CD4-positive, alpha-beta T cell treated with Interleukin-21 for 1 hour (primary cell): ENCODE measurements at regions not wholly inside any gene's neighbourhood (a gene's known extent, or its start where the extent isn't known, plus 50 kb on each side); places are given as distances from the start of the nearest gene placed in this dataset.

Source experiments
- DNase-seq: peaks from one replicate; pipeline ENCODE4 v3.0.0-alpha.2; 2020

GRCh38 chr2:7994397-7994951, 687.4 kb upstream of the ID2 start:
- DNase-seq: no peak

GRCh38 chr2:7997279-7997678, 684.6 kb upstream of the ID2 start:
- DNase-seq: no peak

DNA sequence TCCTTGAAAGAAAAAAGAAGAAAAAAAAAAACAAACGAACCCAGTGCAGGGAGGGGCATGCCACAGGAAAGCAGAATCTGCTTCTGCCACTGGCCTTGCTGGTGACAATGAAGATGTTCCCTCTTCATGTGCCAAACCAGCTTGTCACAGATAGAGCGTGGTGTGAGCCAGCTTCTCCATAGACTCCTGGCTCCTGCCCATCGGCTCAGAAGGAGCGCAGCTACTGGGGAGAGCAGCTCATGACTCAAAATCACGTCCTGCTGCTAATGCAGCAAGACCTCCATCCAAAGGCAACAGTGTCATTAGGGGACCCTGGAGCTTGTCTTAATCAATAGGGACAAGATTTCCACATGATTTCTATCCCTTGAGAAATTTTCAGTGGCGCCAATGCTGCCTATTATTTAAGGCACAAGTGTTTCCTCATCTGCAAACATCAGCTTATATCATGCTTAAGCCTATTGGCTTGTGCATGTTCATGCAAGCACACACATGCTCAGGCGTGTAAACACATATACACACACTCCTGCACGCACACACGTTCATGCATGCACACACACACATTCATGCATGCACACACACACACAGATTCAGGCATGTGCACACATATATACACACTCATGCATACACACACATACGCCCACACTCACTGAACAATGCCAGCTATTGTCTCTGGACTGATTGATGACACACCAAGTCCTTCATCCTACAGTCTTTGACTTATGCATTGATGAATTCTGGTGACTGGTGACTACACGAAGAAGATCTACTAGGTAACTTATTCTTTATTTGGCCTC, 682.0 kb upstream of the ID2 start:
- no peak for DNase-seq

DNA sequence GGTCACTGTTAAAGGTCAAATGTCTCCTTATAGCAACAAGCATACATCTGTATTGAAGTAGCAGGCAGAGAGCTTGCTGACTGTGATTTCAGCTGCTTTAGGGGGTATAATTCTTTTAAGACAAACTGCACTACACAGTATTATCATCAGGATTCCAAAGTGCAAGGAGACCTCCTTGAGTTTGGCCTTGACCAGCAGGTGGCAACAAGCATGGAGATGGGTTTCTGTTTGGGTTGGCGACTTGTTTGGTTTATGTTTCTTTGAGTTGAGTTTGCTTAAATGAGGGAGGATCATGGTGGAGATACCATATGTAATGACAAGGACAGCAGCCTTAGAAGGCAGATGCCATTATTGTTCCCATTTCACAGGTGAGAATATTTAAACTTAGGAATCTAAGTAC, 681.0 kb upstream of the ID2 start:
- peak; percentile 29 for DNase-seq

GRCh38 chr2:8002765-8003393, 679.0 kb upstream of the ID2 start:
- DNase-seq: no peak

- no peak for DNase-seq
These were observed 678.3 kb upstream of the ID2 start for GRCh38 chr2:8003462-8004075.

- DNase-seq: no peak
These were observed 677.6 kb upstream of the ID2 start for GRCh38 chr2:8004250-8004681.

GRCh38 chr2:8006181-8006580, 675.7 kb upstream of the ID2 start:
- no peak for DNase-seq

- no peak for DNase-seq
These were observed 675.2 kb upstream of the ID2 start for GRCh38 chr2:8006626-8007025.

DNA sequence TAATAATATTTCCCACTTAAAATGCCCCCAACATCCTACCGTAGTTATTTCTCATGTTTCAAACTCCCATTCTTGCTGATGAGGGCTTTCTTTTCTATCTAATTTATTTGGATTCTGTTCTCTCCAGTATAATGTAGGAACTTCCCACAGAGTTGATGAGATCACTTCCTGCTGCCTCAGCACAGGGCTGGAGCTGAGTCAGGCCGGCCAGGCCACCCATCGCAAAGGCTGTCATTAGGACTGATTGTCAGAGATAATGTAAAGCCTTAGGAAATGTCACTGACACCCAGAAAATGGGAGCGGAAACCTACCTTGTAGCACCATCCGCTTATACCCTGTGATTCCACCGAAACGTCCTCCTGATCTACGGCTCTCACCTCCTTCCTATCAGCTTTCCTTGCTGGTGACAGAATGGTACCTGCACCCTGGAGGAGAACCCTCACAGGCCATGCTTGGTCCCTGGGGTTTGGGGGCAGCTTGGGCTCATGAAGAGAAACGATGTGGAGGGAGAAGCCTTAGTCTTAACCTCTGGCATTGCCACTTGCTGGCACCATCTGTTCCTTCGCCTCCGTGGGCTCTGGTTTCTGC, 672.8 kb upstream of the ID2 start:
- DNase-seq: no peak

DNA sequence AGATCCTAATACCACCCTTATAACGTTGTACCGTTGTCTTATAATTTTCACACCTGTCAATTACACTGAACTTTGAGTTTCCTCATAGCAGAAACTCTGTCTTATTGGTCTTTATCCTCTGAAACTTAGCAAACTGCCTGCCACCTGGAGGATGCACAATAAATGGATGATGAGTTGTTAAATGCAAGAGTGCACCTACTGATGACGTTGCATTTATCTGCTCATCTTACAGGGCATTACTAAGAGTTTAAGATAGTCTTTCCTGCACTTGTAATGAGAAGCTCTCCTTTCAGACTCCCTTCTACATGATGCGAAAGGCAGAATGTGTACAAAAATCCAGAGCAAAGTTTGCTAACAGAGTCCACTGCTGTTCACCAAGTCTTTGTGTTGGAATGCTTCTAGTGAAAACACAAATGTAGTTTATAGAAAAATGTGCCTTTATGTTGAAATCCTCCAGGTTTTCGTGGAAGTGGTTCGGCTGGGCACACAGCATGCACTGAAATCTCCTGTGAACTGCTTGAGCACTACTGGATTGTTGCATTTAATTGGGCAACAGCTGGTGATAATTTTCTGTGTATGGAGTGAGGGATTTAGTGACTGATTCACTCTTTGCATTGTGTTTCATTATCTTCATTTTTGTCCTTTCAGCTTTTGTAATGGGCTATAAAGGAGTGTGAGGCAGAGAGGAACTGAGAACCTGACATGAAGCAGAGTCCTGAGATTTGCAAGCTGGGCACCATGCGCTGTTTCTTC, 665.8 kb upstream of the ID2 start:
- no peak for DNase-seq

DNA sequence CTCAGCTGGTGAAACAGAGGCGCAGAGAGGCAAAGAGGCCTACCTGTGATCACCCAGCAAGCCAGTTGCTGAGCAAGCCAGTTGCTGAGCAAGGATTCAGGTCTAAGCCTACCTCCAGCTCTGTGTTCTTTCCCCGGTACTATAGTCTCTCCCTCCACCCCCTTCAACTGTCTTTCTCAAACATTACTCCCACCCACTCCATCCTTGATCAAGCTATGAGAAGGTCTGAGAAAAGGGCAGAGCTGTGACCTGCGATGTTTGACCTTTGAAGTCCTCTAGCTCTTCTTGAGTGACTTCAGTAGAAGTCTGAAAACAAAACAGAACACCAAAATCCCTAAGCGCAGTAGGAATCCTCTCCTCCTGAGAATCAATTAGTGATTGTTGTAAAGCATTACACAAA, 665.2 kb upstream of the ID2 start:
- DNase-seq: no peak

DNA sequence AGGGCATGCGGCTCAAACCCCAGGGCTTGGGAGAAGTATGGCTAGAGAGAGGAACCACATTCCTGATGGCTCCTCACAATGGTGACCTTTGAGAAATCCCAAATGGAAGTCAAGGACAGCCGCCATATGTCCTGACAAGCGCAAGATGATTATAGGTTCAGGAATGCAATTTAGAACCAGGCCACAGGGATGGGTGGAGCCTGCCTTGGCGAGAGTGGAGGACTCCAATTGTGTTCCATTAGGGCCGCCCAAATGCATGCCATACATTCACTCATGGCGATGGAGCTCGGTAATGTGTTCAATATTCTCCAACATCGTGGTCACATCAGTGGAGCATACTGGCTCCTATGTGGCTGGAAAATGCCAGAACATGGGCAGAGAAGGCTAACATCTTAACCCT, 662.9 kb upstream of the ID2 start:
- no peak for DNase-seq

DNA sequence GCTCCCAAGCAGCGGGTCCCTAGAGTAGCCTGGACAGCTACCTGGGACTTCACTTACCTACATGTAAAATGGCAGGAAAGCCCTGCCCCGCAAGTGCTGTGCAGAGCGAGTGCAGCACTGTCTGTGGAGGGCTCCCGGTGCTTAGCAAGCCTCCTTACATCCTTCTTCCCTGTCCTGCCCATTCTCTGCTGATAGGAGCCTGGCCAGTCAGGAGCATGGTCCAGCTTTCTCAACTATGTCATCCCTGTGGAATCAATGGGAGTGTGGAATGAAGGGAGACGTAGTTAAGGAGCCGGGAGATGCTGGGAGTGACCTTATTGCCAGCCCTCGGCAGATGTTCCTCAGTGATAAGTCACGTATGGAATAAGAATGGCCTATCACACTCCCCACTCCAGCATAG, 661.9 kb upstream of the ID2 start:
- DNase-seq: no peak

DNA sequence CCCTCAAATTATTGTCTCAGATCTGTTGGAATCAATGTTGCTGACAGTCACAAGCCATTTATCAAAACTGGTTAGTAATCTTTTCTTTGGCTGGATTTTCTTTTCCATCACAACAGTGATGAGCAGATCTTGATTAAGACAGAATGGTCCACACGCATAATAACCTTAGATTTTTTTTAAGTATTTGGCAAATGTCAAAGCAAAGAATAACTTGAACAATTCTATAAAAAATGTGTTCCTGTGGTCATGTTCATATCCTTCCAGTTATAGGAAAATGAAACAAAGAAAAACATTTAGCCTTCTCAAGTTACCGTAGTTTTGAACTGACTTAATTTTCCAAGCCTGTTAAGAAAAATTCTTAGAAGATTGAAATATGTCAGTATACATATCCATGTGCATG, 659.9 kb upstream of the ID2 start:
- DNase-seq: no peak

GRCh38 chr2:8022908-8023640, 658.8 kb upstream of the ID2 start:
- DNase-seq: peak; percentile 5

GRCh38 chr2:8024506-8024905, 657.4 kb upstream of the ID2 start:
- DNase-seq: no peak

GRCh38 chr2:8026381-8026780, 655.5 kb upstream of the ID2 start:
- no peak for DNase-seq

GRCh38 chr2:8027387-8027786, 654.5 kb upstream of the ID2 start:
- no peak for DNase-seq

- DNase-seq: no peak
These were observed 653.8 kb upstream of the ID2 start for GRCh38 chr2:8028036-8028435.

DNA sequence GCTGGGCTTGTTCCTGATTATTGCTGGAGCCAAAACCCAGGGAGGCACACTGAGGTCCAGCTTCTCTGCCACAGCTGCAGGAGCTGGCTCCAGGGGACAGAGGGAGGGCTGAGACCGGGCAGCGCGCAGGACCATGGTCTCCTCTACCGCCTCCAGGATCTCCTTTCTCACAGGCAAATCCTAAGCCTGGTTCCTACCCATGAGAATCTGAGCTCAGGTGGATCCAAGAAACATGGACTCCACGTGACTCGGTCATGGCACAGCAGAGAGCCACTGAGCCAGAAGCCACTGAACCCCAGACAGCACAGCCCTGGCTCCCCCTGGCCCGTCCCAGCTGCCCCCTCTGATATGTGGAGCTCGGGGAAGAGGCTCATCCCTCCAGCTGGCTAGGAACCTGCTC, 653.4 kb upstream of the ID2 start:
- DNase-seq: no peak

- no peak for DNase-seq
These were observed 652.9 kb upstream of the ID2 start for GRCh38 chr2:8028981-8029380.
